Activated naive CD4-positive, alpha-beta T cell treated with anti-CD3 and anti-CD28 coated beads, Interleukin-2, amount 50 U/mL, for 72 hours (primary cell): ENCODE measurements at regions not wholly inside any gene's neighbourhood (a gene's known extent, or its start where the extent isn't known, plus 50 kb on each side); places are given as distances from the start of the nearest gene placed in this dataset.

Experiments used
- ATAC-seq, 2 donors: fragments of 150-1000 bp; cut with Tn5 transposase; 2 replicates each; pipeline ENCODE4 v1.10.0; 2021; ENCODE audit warnings: mild to moderate bottlenecking in 2 of 2, moderate library complexity in 2 of 2
- DNase-seq, 2 donors: peaks; one replicate each; pipeline ENCODE4 v3.0.0; 2021 to 2022; ENCODE audit warnings: low spot score in 2 of 2
- H3K27ac Mint-ChIP-seq, 2 donors: one replicate each; pipeline ENCODE4 v1.8.0; 2022; ENCODE audit warnings: mild to moderate bottlenecking in 2 of 2, mixed read lengths in 2 of 2
- H3K36me3 Mint-ChIP-seq, 2 donors: one replicate each; pipeline ENCODE4 v1.8.0; 2022; ENCODE audit warnings: mixed read lengths in 2 of 2
- H3K9me3 Mint-ChIP-seq, 2 donors: one replicate each; pipeline ENCODE4 v1.8.0; 2022; ENCODE audit warnings: mixed read lengths in 2 of 2

DNA sequence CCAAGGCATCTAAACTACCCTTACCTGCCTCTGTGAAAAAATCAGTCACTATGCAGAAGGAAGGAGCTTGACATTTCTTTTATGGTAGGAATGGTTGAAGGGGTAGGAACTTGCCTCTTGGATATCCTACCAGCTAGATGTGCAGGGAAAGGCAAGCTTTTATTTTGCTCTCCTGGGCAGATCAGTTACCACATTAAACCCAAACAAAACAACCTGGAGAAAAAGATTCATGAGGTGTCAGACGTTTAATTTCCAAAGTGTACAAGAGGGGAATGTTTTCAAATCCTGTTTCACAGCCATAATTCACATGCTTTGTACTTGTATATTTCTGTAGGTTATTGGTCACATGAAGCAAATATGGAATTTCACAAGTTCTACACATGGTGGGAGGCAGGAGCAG lies 67.0 kb upstream of the IFNG-AS1 start:
- Mint-ChIP-seq H3K9me3 (no peaks in the 10 kb centered on the region), H3K27ac (no peak overlapping the region), H3K36me3 (no peaks in the 10 kb centered on the region)
- DNase-seq (no peak), ATAC-seq (no peak)

DNA sequence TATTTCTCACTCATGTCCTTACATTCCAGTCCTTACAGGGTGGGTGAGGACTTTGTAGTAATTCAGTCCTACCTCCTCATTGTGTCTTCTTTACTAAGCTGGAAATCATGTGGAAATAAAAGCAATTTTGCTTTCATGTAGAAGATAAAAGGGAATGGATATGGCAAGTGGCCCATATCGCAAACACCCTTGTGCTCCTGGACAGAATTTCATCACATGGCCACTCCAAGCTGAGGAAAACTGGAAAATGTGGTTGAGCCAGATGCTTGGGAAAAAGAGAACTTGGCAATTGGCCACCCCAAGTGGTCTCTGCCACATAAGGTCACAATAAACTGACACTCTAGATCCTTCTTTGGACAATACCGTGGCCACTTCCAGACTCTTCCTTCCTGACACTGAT lies 64.2 kb upstream of the IFNG-AS1 start:
- Mint-ChIP-seq H3K36me3 (no peaks in the 10 kb centered on the region), H3K27ac (no peak overlapping the region), H3K9me3 (no peaks in the 10 kb centered on the region)
- DNase-seq, result no peak
- ATAC-seq, result no peak

DNA sequence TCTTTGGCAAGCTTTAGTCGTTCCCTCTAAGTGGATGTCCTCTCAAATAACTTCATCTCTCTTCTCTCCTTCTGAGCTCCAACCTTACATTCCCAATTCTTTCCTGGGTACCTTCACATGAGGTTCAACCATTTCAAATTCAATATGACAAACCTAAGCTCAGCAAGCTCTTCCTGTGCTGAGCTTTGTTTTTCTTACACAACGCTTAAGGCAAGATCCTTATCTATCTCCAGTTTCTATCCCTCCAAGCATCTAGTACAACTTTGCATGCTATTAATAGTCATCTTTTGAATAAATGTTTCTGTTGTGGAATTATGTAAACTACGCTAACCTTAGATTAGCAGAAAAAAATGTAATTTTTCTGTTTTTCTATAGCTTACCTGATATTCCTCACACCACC lies 63.7 kb upstream of the IFNG-AS1 start:
- DNase-seq, result no peak
- no peaks in the 10 kb centered on the region for H3K9me3 Mint-ChIP-seq
- no peaks in the 10 kb centered on the region for H3K36me3 Mint-ChIP-seq
- H3K27ac Mint-ChIP-seq, result no peak overlapping the region
- no peak for ATAC-seq

DNA sequence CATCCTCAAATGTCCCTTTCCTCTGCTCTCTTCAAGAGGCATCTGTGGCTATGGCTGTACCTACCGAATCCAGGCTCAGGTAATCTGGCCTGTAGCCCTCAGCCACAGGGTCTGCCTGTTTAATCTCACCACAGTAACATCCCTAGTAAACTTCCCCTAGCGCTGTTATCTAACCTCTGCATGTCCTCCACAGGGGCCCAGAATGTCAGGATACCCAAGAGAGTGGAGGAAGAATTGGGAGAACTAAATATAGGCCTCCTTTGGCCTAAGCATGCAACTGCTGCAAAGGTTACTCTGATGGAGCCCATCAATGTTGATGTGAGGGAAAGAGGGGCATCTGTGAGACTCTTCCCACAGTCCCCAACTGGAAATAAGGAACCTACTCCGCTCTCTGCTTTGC lies 63.2 kb upstream of the IFNG-AS1 start:
- ATAC-seq (no peak), DNase-seq (no peak)
- H3K9me3 Mint-ChIP-seq, result no peaks in the 10 kb centered on the region
- no peaks in the 10 kb centered on the region for H3K36me3 Mint-ChIP-seq
- no peak overlapping the region for H3K27ac Mint-ChIP-seq

DNA sequence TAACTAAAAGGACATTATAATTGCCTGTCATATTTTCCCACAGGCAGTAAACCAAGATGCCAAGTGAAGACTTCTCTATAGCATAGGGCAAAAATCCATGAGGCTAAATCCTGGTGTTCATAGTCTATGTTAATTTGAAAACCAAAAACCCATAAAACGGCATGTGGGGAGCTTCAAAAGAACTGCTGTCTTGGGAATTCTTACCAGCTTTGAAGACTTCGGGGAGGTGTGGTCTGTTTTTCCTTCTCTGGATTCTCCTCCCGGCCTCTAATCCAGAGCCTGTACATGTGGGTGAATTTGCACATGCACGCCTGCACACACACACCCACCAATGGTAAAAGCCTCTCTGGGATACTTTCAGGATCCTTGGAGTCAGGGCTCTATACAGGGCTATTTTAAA lies 61.9 kb upstream of the IFNG-AS1 start:
- Mint-ChIP-seq H3K36me3 (no peaks in the 10 kb centered on the region), H3K27ac (no peak overlapping the region), H3K9me3 (no peaks in the 10 kb centered on the region)
- DNase-seq, result no peak
- ATAC-seq, result no peak

DNA sequence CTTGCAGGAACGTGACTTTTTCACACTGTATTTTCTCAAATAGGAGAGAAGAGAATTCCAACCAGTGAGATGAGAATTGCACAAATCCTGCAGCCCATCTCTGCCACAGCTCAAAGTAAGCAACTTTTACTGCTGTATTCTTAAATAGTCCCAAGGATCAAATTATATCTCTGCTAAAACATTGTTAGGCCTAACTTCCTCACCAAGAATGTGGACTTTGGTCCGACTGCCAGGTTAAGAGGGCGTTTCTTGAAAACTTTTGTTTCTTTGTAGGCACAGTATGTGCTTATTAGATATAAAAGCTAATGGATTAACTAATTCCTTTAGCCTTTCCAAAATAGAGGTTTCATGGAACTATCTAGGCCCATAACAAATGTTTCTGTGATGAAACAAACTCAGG lies 61.4 kb upstream of the IFNG-AS1 start:
- ATAC-seq (no peak), DNase-seq (no peak)
- Mint-ChIP-seq H3K36me3 (no peaks in the 10 kb centered on the region), H3K27ac (no peak overlapping the region), H3K9me3 (no peaks in the 10 kb centered on the region)

DNA sequence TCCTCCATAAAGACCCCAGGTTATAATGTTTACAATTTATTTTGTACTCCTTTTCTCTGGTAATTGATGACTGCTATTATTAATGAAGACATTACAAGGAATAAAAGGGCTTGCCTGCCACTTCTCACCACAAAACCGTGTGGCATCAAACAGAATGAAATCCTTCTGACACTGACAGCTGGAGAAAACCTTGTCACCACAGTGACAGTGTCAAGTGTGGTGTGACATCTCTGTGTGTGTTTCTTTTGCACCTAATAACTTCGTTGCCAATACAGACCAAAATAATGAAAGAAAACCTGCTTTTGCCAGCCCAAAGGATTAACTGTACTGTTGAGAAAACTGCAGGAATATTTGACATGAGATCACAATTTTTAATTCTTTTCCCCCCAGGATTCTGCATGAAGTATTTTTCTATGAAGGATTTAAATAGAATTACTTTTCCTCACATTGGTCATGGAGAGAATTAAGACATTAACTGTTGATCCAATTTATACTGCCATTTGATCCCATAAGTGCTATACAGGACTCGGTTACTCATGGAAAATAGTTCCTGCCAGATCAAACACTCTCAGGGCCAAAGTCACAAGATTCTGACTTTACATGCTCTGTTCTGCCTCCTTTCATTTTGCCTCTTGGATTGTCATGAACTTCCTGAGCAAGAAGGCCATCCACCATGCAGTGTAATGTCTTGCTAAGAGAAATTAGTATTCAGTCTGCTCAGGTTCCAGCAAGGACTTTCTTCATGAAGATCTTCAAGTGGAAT lies 60.4 kb upstream of the IFNG-AS1 start:
- Mint-ChIP-seq H3K36me3 (no peaks in the 10 kb centered on the region), H3K9me3 (no peaks in the 10 kb centered on the region), H3K27ac (no peak overlapping the region)
- DNase-seq (no peak), ATAC-seq (no peak)

DNA sequence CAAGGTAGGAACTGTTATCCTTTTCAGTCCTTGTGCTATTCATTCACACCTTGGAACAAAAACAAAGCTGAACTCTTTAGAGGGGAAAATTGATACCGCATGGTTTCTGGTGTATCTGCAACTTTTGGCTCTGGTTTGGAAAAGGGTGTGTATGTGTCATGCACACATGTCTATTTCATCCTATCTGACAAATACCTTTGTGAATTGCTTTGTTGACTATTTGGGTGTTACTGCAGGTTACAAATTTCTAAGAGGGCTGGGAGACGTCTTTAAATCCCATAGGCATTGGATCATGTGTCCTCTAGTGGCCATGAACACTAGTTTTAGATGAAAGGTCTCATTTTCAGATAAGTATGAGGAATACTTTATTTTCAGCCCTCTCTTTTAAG lies 59.9 kb upstream of the IFNG-AS1 start:
- ATAC-seq (no peak), DNase-seq (no peak)
- no peaks in the 10 kb centered on the region for H3K36me3 Mint-ChIP-seq
- no peaks in the 10 kb centered on the region for H3K9me3 Mint-ChIP-seq
- H3K27ac Mint-ChIP-seq, result no peak overlapping the region

DNA sequence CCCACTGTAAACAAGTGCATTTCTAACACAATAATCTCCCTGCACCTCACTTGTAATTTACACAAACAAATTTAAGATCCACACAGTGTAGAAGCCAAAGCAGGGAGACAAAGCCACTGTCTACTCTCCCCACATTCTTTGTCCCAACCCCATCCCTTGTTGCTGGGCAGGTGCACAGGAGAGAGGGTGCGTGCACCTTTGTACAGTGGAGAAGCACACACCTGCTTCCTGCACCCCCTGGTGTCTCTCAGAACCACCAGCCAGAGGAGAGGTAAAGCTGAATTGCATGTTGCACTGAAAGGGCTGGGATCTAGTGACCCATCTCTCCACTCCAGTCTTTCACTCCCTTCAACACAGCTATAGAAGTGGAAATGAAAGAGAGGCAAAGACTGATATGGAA lies 51.4 kb upstream of the IFNG-AS1 start:
- DNase-seq, result no peak
- no peak for ATAC-seq
- no peaks in the 10 kb centered on the region for H3K9me3 Mint-ChIP-seq

More for the DNA sequence above, 51.4 kb upstream of the IFNG-AS1 start:
- Mint-ChIP-seq H3K36me3 (no peaks in the 10 kb centered on the region), H3K27ac (no peak overlapping the region)
